Neural crest cell (in vitro differentiated cells): ENCODE measurements at regions not wholly inside any gene's neighbourhood (a gene's known extent, or its start where the extent isn't known, plus 50 kb on each side); places are given as distances from the start of the nearest gene placed in this dataset.
"Not testable (repeated sequence)": the region's sequence is repeated elsewhere in the genome, so short reads cannot be mapped to it uniquely, and the experiment has no call there.

Experiments
- DNase-seq: peaks from one replicate; pipeline ENCODE4 v3.0.0; 2021; ENCODE audit warnings: low read depth, mixed read lengths, low spot score
- H3K27ac Mint-ChIP-seq: one replicate; pipeline ENCODE4 v1.8.0; 2021; ENCODE audit warnings: mild to moderate bottlenecking, mixed read lengths; ENCODE audit not compliant: unreplicated experiment
- H3K27me3 Mint-ChIP-seq: 2 replicates; pipeline ENCODE4 v1.8.0; 2021; ENCODE audit warnings: low read depth, mild to moderate bottlenecking, mixed read lengths
- H3K36me3 Mint-ChIP-seq: 2 replicates; pipeline ENCODE4 v1.8.0; 2021; ENCODE audit warnings: low read depth, mild to moderate bottlenecking, mixed read lengths
- H3K4me1 Mint-ChIP-seq: 2 replicates; pipeline ENCODE4 v1.8.0; 2021; ENCODE audit warnings: mixed read lengths
- H3K4me3 Mint-ChIP-seq: one replicate; pipeline ENCODE4 v1.8.0; 2021; ENCODE audit warnings: mild to moderate bottlenecking, mixed read lengths
- H3K9me3 Mint-ChIP-seq: 2 replicates; pipeline ENCODE4 v1.8.0; 2021; ENCODE audit warnings: mixed read lengths
- CTCF ChIP-seq: fragments of 200-600 bp; sonication (generic); conservative IDR thresholded peaks from 2 replicates; pipeline ENCODE4 v1.5.0; 2021; ENCODE audit warnings: antibody characterized with exemption, mild to moderate bottlenecking

GRCh38 chrX:99248180-99248579 is 1161.9 kb downstream of the PCDH19 start:
- DNase-seq = no peak
- peaks cover 6% of the 10 kb centered on the region for H3K9me3 Mint-ChIP-seq
- no peak overlapping the region for H3K27ac Mint-ChIP-seq
- no peaks in the 10 kb centered on the region for H3K36me3 Mint-ChIP-seq
- no peak for TF ChIP-seq CTCF
- no peaks in the 10 kb centered on the region for H3K27me3 Mint-ChIP-seq
- no peak overlapping the region for H3K4me3 Mint-ChIP-seq
- no peaks in the 10 kb centered on the region for H3K4me1 Mint-ChIP-seq

DNA sequence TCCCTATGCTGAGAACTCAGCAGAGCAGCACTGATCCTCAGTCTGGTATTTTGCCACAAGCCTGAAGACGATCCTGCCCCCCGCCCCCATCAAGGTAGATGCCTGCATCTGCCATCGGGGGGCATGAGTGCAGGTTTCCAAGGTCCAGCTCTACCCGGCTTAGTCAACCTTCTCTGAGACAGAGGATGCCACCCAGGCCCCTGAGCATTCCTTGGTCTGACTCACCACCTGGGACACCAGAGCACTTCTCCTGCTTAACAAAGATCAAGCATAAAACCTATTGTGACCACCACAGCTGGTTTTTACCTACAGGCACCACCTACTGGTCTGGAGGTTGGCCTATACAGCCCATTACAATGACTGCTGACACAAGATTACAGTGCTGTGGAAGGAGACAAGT is 1168.1 kb downstream of the PCDH19 start:
- H3K36me3 Mint-ChIP-seq = no peaks in the 10 kb centered on the region
- no peak overlapping the region for H3K4me3 Mint-ChIP-seq
- H3K4me1 Mint-ChIP-seq = no peaks in the 10 kb centered on the region
- no peak for DNase-seq
- H3K27ac Mint-ChIP-seq = no peak overlapping the region
- H3K27me3 Mint-ChIP-seq = no peaks in the 10 kb centered on the region
- peaks cover 12% of the 10 kb centered on the region for H3K9me3 Mint-ChIP-seq
- TF ChIP-seq CTCF = no peak

GRCh38 chrX:99234384-99234783 is 1175.7 kb downstream of the PCDH19 start:
- not testable (repeated sequence) for H3K4me3 Mint-ChIP-seq, H3K4me1 Mint-ChIP-seq, H3K36me3 Mint-ChIP-seq, H3K27me3 Mint-ChIP-seq, H3K9me3 Mint-ChIP-seq, DNase-seq
- H3K27ac Mint-ChIP-seq = peak overlapping the region; percentile 27

DNA sequence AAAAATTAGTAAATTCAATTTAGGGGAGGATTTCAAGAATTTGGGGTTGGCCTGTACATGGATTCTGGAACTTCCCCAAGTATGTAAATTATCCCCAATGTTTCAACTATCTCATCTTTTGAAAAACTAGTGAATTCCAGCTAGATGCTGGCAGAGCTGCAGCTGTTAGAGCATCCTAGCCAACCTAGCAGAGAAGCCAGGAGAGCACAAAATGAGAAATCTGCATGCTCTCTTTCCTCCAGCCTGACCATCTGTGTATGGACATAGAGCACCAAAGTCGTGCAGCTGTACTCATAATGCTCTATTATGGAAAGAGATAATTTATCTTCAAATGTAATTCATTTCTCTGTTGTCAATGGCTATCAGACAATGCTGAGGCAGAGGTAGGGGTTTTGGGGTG is 1217.7 kb downstream of the PCDH19 start:
- no peaks in the 10 kb centered on the region for H3K4me1 Mint-ChIP-seq
- H3K4me3 Mint-ChIP-seq = no peak overlapping the region
- H3K36me3 Mint-ChIP-seq = no peaks in the 10 kb centered on the region
- no peak overlapping the region for H3K27ac Mint-ChIP-seq
- TF ChIP-seq CTCF = no peak
- H3K27me3 Mint-ChIP-seq = no peaks in the 10 kb centered on the region
- H3K9me3 Mint-ChIP-seq = no peaks in the 10 kb centered on the region
- no peak for DNase-seq

DNA sequence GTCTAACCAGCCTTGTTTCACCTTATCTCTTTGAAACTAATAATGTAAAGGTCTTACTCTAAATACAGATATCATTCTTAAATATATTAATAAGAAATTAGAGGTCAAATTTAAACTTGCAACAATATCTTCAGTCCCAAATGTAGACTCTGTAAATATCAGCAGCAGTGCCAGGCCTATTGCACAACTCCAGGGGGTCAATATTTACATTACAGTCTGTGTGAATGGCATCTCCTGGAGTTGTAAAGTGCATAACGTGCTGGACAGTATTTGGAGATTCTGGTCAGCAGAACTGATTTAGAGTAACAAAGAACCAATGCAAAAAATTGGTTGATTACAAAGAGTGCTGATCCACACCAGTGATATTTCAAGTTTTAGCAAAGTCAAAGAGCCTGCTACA is 1225.9 kb downstream of the PCDH19 start:
- Mint-ChIP-seq H3K36me3 (no peaks in the 10 kb centered on the region), H3K4me1 (no peaks in the 10 kb centered on the region), H3K9me3 (no peaks in the 10 kb centered on the region), H3K4me3 (no peak overlapping the region), H3K27ac (no peak overlapping the region), H3K27me3 (no peaks in the 10 kb centered on the region)
- no peak for TF ChIP-seq CTCF
- no peak for DNase-seq

GRCh38 chrX:99172958-99173357 is 1237.1 kb downstream of the PCDH19 start:
- no peaks in the 10 kb centered on the region for H3K4me1 Mint-ChIP-seq
- H3K27me3 Mint-ChIP-seq = no peaks in the 10 kb centered on the region
- H3K36me3 Mint-ChIP-seq = no peaks in the 10 kb centered on the region
- peaks cover 4% of the 10 kb centered on the region for H3K9me3 Mint-ChIP-seq
- DNase-seq = no peak
- H3K4me3 Mint-ChIP-seq = no peak overlapping the region
- no peak for TF ChIP-seq CTCF
- H3K27ac Mint-ChIP-seq = no peak overlapping the region
